Body of pancreas (tissue), 4 donors: ENCODE measurements at regions not wholly inside any gene's neighbourhood (a gene's known extent, or its start where the extent isn't known, plus 50 kb on each side); places are given as distances from the start of the nearest gene placed in this dataset.

ENCODE experiments used
- ATAC-seq: fragments of 150-250 bp; one replicate; pipeline ENCODE4 v1.9.1; 2016
- DNase-seq, 4 donors: peaks; one replicate each; pipeline ENCODE4 v3.0.0-alpha.2; 2019
- H3K27ac ChIP-seq, 4 donors: fragments of 200-600 bp; sonication (generic); 1 replicate in 3 of 4; 2 replicates in 1 of 4; pipeline versions ENCODE4 v1.5.1 to v1.6.1; 2016 to 2019; ENCODE audit warnings: mild to moderate bottlenecking in 1 of 4, mixed read lengths in 1 of 4, moderate library complexity in 1 of 4
- H3K27me3 ChIP-seq, 2 donors: fragments of 200-600 bp; sonication (generic); one replicate each; pipeline ENCODE4 v1.6.0; 2016; ENCODE audit warnings: mild to moderate bottlenecking in 1 of 2
- H3K36me3 ChIP-seq, 2 donors: fragments of 200-600 bp; sonication (generic); replicated peaks in 1 of 2; 2 replicates each; pipeline ENCODE4 v1.5.1; 2016; ENCODE audit warnings: low read depth in 2 of 2; ENCODE audit not compliant: insufficient read depth in 1 of 2
- H3K4me1 ChIP-seq: fragments of 200-600 bp; sonication (generic); one replicate; pipeline ENCODE4 v1.6.0; 2016
- H3K4me3 ChIP-seq, 2 donors: fragments of 200-600 bp; sonication (generic); 1 replicate in 1 of 2; 2 replicates in 1 of 2; pipeline ENCODE4 v1.5.1; 2016 to 2019
- H3K9me3 ChIP-seq, 3 donors: fragments of 200-600 bp; sonication (generic); 1 replicate in 2 of 3; 2 replicates in 1 of 3; pipeline ENCODE4 v1.5.1; 2016
- POLR2A ChIP-seq, 3 donors: fragments of 450-650 bp; IDR thresholded peaks; one replicate each; pipeline ENCODE4 v1.6.1; 2016; ENCODE audit warnings: antibody characterized with exemption in 3 of 3, mild to moderate bottlenecking in 2 of 3
- WGBS, 2 donors: methylation state at CpG; one replicate each; pipeline ENCODE4 v1.1.5; 2017; 5-methylcytosine and 5-hydroxymethylcytosine counted together
- intact Hi-C: fragments of 100-400 bp; cut with DNase I; formaldehyde crosslinking; loops from one replicate; pipeline ENCODE4 v1.15.1; 2023
- TF ChIP-seq, protein P1 (sequence below), 7 experiments: fragments of 450-650 bp in 4 of 7; fragments of 200-600 bp in 3 of 7; sonication (generic) in 3 of 7; IDR thresholded peaks; one replicate each; pipeline ENCODE4 v1.5.1; 2016 to 2019; ENCODE audit warnings: antibody characterized with exemption in 7 of 7

DNA sequence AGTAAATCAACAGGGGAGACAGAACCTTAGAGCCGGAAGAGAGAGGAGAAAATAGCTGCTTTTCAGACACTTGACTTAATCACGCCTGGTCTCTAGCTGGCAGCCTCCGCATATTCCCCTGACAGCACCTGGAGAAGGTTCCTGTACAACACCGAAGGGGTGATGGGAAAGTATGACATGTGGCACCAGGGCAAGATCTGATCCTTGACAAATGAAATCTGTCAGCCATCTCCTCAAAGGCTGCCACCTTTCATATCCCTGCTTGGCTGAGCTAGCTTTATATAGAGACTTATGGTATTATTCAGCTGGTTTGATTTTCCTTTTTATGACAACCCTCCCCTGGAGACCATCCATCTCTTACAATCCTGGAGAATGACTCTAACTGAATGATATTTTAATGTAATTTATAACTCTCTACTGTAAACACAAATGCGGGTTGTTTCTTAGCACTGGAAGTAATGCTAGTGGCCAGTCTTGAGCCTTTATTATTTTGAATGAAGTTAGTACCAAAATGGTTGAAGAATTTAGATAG is 1205.3 kb upstream of the CDH8 start:
- intact Hi-C loops = no loop called here
- Histone ChIP-seq H3K9me3 (no peaks in the 10 kb centered on the region), H3K27me3 (no peaks in the 10 kb centered on the region), H3K4me3 (no peak overlapping the region), H3K27ac (no peak overlapping the region), H3K36me3 (no peaks in the 10 kb centered on the region), H3K4me1 (no peaks in the 10 kb centered on the region)
- TF ChIP-seq POLR2A (IDR thresholded peaks at IDR 0.05) = no peak
- TF ChIP-seq, protein P1, sequence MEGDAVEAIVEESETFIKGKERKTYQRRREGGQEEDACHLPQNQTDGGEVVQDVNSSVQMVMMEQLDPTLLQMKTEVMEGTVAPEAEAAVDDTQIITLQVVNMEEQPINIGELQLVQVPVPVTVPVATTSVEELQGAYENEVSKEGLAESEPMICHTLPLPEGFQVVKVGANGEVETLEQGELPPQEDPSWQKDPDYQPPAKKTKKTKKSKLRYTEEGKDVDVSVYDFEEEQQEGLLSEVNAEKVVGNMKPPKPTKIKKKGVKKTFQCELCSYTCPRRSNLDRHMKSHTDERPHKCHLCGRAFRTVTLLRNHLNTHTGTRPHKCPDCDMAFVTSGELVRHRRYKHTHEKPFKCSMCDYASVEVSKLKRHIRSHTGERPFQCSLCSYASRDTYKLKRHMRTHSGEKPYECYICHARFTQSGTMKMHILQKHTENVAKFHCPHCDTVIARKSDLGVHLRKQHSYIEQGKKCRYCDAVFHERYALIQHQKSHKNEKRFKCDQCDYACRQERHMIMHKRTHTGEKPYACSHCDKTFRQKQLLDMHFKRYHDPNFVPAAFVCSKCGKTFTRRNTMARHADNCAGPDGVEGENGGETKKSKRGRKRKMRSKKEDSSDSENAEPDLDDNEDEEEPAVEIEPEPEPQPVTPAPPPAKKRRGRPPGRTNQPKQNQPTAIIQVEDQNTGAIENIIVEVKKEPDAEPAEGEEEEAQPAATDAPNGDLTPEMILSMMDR (IDR thresholded peaks at IDR 0.05) = no peak
- ATAC-seq (no peak), DNase-seq (no peak)
- 70 to 84% methylated on average over 5 of the region's 5 CpGs for WGBS, 2 donors

GRCh38 chr16:63239065-63239570 is 1202.9 kb upstream of the CDH8 start:
- DNase-seq (no peak), ATAC-seq (no peak)
- H3K4me1 ChIP-seq = no peaks in the 10 kb centered on the region
- intact Hi-C loops = no loop called here
- no peak overlapping the region for H3K27ac ChIP-seq
- no peak for TF ChIP-seq POLR2A (IDR thresholded peaks at IDR 0.05)
- TF ChIP-seq, protein P1 (IDR thresholded peaks at IDR 0.05) = no peak
- 82 to 89% methylated on average over 1 of the region's 1 CpG for WGBS, 2 donors
- H3K27me3 ChIP-seq = no peaks in the 10 kb centered on the region
- H3K9me3 ChIP-seq = no peaks in the 10 kb centered on the region
- H3K4me3 ChIP-seq = no peak overlapping the region
- no peaks in the 10 kb centered on the region for H3K36me3 ChIP-seq

- intact Hi-C loops = no loop called here
- ATAC-seq (no peak), DNase-seq (no peak)
- WGBS, 2 donors = 43 to 46% methylated on average over 3 of the region's 3 CpGs
- Histone ChIP-seq H3K4me3 (no peak overlapping the region), H3K4me1 (no peaks in the 10 kb centered on the region), H3K9me3 (no peaks in the 10 kb centered on the region), H3K27me3 (no peaks in the 10 kb centered on the region), H3K36me3 (no peaks in the 10 kb centered on the region), H3K27ac (no peak overlapping the region)
- no peak for TF ChIP-seq POLR2A (IDR thresholded peaks at IDR 0.05)
- TF ChIP-seq, protein P1 (IDR thresholded peaks at IDR 0.05) = no peak
These were observed 1194.3 kb upstream of the CDH8 start for GRCh38 chr16:63230421-63231040.

- Histone ChIP-seq H3K4me3 (no peak overlapping the region), H3K9me3 (no peaks in the 10 kb centered on the region), H3K27ac (no peak overlapping the region), H3K4me1 (no peaks in the 10 kb centered on the region), H3K36me3 (no peaks in the 10 kb centered on the region), H3K27me3 (no peaks in the 10 kb centered on the region)
- intact Hi-C loops = no loop called here
- TF ChIP-seq, protein P1 (IDR thresholded peaks at IDR 0.05) = no peak
- DNase-seq = no peak
- ATAC-seq = no peak
- WGBS, 2 donors = 84 to 86% methylated on average over 2 of the region's 2 CpGs
These were observed 1192.0 kb upstream of the CDH8 start for GRCh38 chr16:63228259-63228658.

DNA sequence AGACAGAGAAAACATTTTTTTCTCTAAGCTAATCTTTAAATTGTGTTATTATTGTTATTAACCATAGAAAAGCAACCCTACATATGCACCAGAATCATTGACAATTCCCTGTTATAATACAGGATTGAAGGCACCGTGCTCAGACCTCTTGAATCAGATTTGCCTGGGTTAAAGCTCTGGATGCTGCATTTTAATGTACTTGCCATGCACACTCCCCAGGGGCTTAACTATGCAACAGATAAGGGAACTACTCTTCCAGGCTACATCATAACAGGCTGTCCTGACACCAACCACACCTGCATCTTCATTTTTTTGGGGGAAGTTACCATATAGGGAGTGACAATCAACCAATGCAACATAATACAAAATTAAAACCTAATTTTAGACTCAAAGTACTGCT is 1187.6 kb upstream of the CDH8 start:
- TF ChIP-seq, protein P1 (IDR thresholded peaks at IDR 0.05) = no peak
- no peak for TF ChIP-seq POLR2A (IDR thresholded peaks at IDR 0.05)
- ATAC-seq (no peak), DNase-seq (no peak)
- Histone ChIP-seq H3K27ac (no peak overlapping the region), H3K36me3 (no peaks in the 10 kb centered on the region), H3K4me1 (no peaks in the 10 kb centered on the region), H3K4me3 (no peak overlapping the region), H3K9me3 (no peaks in the 10 kb centered on the region), H3K27me3 (no peaks in the 10 kb centered on the region)
- intact Hi-C loops = no loop called here
- WGBS, 2 donors = 50 to 88% methylated on average over 1 of the region's 1 CpG
